ENCODE measurements at regions not wholly inside any gene's neighbourhood (a gene's known extent, or its start where the extent isn't known, plus 50 kb on each side); places are given as distances from the start of the nearest gene placed in this dataset.

- DNase-seq (ENCODE audit: low spot score) (no peak), ATAC-seq (ENCODE audit: low FRiP score) (no peak)
- no peak for TF ChIP-seq CTCF (IDR thresholded peaks at IDR 0.05)
These were observed 159.1 kb upstream of the KIT start for GRCh38 chr4:54498661-54499111.

GRCh38 chr4:54499308-54500074, 158.3 kb upstream of the KIT start:
- no peak for DNase-seq (ENCODE audit: low spot score)
- ATAC-seq (ENCODE audit: low FRiP score) = no peak
- TF ChIP-seq CTCF (IDR thresholded peaks at IDR 0.05) = no peak

GRCh38 chr4:54505362-54505761, 152.4 kb upstream of the KIT start:
- DNase-seq (ENCODE audit: low spot score) (no peak), ATAC-seq (ENCODE audit: low FRiP score) (no peak)
- TF ChIP-seq CTCF (IDR thresholded peaks at IDR 0.05) = no peak

GRCh38 chr4:54505996-54506395, 151.8 kb upstream of the KIT start:
- ATAC-seq (ENCODE audit: low FRiP score) = no peak
- no peak for TF ChIP-seq CTCF (IDR thresholded peaks at IDR 0.05)
- DNase-seq (ENCODE audit: low spot score) = no peak

GRCh38 chr4:54509057-54509456, 148.7 kb upstream of the KIT start:
- ATAC-seq (ENCODE audit: low FRiP score) = no peak
- TF ChIP-seq CTCF (IDR thresholded peaks at IDR 0.05) = no peak
- no peak for DNase-seq (ENCODE audit: low spot score)

GRCh38 chr4:54513204-54513603, 144.6 kb upstream of the KIT start:
- ATAC-seq (ENCODE audit: low FRiP score) (peak; percentile 37), DNase-seq (ENCODE audit: low spot score) (no peak)
- TF ChIP-seq CTCF (IDR thresholded peaks at IDR 0.05) = no peak

GRCh38 chr4:54513741-54514140, 144.0 kb upstream of the KIT start:
- ATAC-seq (ENCODE audit: low FRiP score) (no peak), DNase-seq (ENCODE audit: low spot score) (no peak)
- no peak for TF ChIP-seq CTCF (IDR thresholded peaks at IDR 0.05)
